ENCODE measurements at regions not wholly inside any gene's neighbourhood (a gene's known extent, or its start where the extent isn't known, plus 50 kb on each side); places are given as distances from the start of the nearest gene placed in this dataset.

DNA sequence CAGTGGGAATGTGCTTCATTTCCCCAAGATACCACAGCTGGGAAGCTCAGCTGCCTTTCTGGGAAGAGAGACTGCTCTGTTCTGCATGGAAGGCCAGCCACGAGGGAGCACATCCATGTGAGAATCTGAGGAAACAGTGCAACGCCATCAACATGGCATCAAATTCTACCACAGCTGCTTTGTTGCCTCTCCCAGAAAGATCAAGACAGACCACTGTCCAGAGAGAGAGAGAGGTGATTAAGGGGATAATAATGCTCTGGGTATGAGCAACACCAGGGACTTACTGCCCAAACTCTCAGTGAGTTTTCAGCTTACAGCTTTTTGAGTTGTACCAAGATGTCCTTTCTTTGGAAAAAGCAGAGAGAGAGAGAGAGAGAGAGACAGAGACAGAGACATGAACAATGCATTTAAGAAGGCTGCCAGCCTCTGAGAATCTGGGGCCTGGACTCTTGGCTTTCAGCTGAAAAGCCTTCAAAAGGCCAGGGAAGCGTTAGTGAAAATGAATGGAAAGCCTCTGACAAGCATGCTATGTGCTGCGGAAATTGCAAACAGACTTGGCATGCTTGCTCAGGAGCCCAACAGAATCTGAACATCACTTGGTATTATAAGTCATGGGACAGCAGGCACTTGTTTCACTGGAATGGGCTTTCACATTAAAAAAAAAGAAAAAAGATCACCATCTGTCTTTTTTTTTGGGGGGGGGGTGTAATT is 223.1 kb downstream of the MAP2K6 start (continued):
- TF ChIP-seq, protein P1, sequence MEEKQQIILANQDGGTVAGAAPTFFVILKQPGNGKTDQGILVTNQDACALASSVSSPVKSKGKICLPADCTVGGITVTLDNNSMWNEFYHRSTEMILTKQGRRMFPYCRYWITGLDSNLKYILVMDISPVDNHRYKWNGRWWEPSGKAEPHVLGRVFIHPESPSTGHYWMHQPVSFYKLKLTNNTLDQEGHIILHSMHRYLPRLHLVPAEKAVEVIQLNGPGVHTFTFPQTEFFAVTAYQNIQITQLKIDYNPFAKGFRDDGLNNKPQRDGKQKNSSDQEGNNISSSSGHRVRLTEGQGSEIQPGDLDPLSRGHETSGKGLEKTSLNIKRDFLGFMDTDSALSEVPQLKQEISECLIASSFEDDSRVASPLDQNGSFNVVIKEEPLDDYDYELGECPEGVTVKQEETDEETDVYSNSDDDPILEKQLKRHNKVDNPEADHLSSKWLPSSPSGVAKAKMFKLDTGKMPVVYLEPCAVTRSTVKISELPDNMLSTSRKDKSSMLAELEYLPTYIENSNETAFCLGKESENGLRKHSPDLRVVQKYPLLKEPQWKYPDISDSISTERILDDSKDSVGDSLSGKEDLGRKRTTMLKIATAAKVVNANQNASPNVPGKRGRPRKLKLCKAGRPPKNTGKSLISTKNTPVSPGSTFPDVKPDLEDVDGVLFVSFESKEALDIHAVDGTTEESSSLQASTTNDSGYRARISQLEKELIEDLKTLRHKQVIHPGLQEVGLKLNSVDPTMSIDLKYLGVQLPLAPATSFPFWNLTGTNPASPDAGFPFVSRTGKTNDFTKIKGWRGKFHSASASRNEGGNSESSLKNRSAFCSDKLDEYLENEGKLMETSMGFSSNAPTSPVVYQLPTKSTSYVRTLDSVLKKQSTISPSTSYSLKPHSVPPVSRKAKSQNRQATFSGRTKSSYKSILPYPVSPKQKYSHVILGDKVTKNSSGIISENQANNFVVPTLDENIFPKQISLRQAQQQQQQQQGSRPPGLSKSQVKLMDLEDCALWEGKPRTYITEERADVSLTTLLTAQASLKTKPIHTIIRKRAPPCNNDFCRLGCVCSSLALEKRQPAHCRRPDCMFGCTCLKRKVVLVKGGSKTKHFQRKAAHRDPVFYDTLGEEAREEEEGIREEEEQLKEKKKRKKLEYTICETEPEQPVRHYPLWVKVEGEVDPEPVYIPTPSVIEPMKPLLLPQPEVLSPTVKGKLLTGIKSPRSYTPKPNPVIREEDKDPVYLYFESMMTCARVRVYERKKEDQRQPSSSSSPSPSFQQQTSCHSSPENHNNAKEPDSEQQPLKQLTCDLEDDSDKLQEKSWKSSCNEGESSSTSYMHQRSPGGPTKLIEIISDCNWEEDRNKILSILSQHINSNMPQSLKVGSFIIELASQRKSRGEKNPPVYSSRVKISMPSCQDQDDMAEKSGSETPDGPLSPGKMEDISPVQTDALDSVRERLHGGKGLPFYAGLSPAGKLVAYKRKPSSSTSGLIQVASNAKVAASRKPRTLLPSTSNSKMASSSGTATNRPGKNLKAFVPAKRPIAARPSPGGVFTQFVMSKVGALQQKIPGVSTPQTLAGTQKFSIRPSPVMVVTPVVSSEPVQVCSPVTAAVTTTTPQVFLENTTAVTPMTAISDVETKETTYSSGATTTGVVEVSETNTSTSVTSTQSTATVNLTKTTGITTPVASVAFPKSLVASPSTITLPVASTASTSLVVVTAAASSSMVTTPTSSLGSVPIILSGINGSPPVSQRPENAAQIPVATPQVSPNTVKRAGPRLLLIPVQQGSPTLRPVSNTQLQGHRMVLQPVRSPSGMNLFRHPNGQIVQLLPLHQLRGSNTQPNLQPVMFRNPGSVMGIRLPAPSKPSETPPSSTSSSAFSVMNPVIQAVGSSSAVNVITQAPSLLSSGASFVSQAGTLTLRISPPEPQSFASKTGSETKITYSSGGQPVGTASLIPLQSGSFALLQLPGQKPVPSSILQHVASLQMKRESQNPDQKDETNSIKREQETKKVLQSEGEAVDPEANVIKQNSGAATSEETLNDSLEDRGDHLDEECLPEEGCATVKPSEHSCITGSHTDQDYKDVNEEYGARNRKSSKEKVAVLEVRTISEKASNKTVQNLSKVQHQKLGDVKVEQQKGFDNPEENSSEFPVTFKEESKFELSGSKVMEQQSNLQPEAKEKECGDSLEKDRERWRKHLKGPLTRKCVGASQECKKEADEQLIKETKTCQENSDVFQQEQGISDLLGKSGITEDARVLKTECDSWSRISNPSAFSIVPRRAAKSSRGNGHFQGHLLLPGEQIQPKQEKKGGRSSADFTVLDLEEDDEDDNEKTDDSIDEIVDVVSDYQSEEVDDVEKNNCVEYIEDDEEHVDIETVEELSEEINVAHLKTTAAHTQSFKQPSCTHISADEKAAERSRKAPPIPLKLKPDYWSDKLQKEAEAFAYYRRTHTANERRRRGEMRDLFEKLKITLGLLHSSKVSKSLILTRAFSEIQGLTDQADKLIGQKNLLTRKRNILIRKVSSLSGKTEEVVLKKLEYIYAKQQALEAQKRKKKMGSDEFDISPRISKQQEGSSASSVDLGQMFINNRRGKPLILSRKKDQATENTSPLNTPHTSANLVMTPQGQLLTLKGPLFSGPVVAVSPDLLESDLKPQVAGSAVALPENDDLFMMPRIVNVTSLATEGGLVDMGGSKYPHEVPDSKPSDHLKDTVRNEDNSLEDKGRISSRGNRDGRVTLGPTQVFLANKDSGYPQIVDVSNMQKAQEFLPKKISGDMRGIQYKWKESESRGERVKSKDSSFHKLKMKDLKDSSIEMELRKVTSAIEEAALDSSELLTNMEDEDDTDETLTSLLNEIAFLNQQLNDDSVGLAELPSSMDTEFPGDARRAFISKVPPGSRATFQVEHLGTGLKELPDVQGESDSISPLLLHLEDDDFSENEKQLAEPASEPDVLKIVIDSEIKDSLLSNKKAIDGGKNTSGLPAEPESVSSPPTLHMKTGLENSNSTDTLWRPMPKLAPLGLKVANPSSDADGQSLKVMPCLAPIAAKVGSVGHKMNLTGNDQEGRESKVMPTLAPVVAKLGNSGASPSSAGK (IDR thresholded peaks at IDR 0.05), result no peak
- TF ChIP-seq PBX2 (CRISPR knock-in tag; IDR thresholded peaks at IDR 0.05; ENCODE audit: low read depth), result no peak
- no peak for TF ChIP-seq PBX2 (tag; conservative IDR thresholded peaks at IDR 0.05; ENCODE audit: low read depth)
- no peak for TF ChIP-seq E2F3 (CRISPR knock-in tag; IDR thresholded peaks at IDR 0.05)
- TF ChIP-seq TSC22D4 (tag; IDR thresholded peaks at IDR 0.05), result no peak

Data from K562 (cell line).